NB4 (cell line): ENCODE measurements at regions not wholly inside any gene's neighbourhood (a gene's known extent, or its start where the extent isn't known, plus 50 kb on each side); places are given as distances from the start of the nearest gene placed in this dataset.

ENCODE experiments used
- DNase-seq: peaks from one replicate; pipeline ENCODE4 v3.0.0; 2010; ENCODE audit warnings: low read depth
- H3K4me3 ChIP-seq: one replicate; pipeline ENCODE4 v1.5.1; 2011; ENCODE audit warnings: mild to moderate bottlenecking, low read depth, low read length, moderate library complexity
- CTCF ChIP-seq: IDR thresholded peaks from one replicate; pipeline ENCODE4 v1.5.1; 2012; ENCODE audit warnings: low read depth, low read length
- MAX ChIP-seq: IDR thresholded peaks from 2 replicates; pipeline ENCODE4 v1.6.1; 2011; ENCODE audit warnings: low read depth, low read length
- MYC ChIP-seq: IDR thresholded peaks from 2 replicates; pipeline ENCODE4 v1.6.1; 2011; ENCODE audit warnings: low read depth, low read length
- POLR2A ChIP-seq: IDR thresholded peaks from 2 replicates; pipeline ENCODE4 v1.6.1; 2011; ENCODE audit warnings: mild to moderate bottlenecking; ENCODE audit not compliant: insufficient read length; ENCODE audit errors: extremely low read depth

- TF ChIP-seq CTCF = no peak
- no peak for TF ChIP-seq MYC
- no peak for TF ChIP-seq MAX
- TF ChIP-seq POLR2A = no peak
- H3K4me3 ChIP-seq = no peak overlapping the region
- DNase-seq = no peak
Observed at GRCh38 chr7:131726686-131727085, 170.3 kb upstream of the PODXL start.

- no peak for TF ChIP-seq CTCF
- TF ChIP-seq MYC = no peak
- no peak for DNase-seq
- no peak overlapping the region for H3K4me3 ChIP-seq
Observed at GRCh38 chr7:131726031-131726430, 169.6 kb upstream of the PODXL start.

GRCh38 chr7:131724776-131725345, 168.4 kb upstream of the PODXL start:
- TF ChIP-seq CTCF (no peak), POLR2A (no peak), MYC (no peak), MAX (no peak)

GRCh38 chr7:131723926-131724325, 167.5 kb upstream of the PODXL start:
- TF ChIP-seq MAX (no peak), MYC (no peak), CTCF (no peak), POLR2A (no peak)
- no peak for DNase-seq
- H3K4me3 ChIP-seq = no peak overlapping the region

More at GRCh38 chr7:131724776-131725345, 168.4 kb upstream of the PODXL start:
- no peak for DNase-seq
- H3K4me3 ChIP-seq = no peak overlapping the region

GRCh38 chr7:131722371-131722770, 165.9 kb upstream of the PODXL start:
- no peak for DNase-seq
- H3K4me3 ChIP-seq = no peak overlapping the region
- TF ChIP-seq MAX (no peak), MYC (no peak), POLR2A (no peak), CTCF (no peak)

GRCh38 chr7:131721660-131722059, 165.2 kb upstream of the PODXL start:
- TF ChIP-seq CTCF (no peak), MAX (no peak), POLR2A (no peak), MYC (no peak)
- H3K4me3 ChIP-seq = no peak overlapping the region
- no peak for DNase-seq
